HG03060 (cell line): ENCODE measurements at regions not wholly inside any gene's neighbourhood (a gene's known extent, or its start where the extent isn't known, plus 50 kb on each side); places are given as distances from the start of the nearest gene placed in this dataset.
A peak's percentile ranks its signal among the peaks of the same experiment; 100 is the strongest.
"Not testable (repeated sequence)": the region's sequence is repeated elsewhere in the genome, so short reads cannot be mapped to it uniquely, and the experiment has no call there.

Experiments
- ATAC-seq: cut with Tn5 transposase; IDR thresholded peaks from one replicate; pipeline ENCODE4 v1.9.1; 2021; ENCODE audit warnings: low read depth, moderate number of reproducible peaks; ENCODE audit not compliant: unreplicated experiment

DNA sequence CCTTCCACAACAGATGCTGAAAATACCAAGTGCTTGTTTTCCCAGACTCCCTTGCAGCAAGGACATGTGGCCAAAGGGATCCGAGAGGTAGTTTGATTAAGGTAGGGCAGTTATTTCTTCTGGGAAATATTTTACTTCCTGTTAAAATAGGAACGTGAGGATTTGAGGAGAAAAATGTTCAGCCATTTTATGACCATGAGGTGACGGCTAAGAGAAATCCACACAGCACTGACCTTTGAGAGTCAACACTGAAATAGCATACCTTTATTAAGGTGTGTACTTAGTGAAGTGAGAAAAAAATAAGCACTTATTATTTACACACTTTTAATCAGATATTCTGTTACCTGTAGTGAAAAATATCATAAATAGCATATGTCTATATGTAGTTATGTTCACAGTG, 133.9 kb downstream of the PPP1R3A start:
- ATAC-seq, result no peak

- no peak for ATAC-seq
Measured at GRCh38 chr7:113784316-113784715, 134.5 kb downstream of the PPP1R3A start.

- no peak for ATAC-seq
Measured at GRCh38 chr7:113783403-113783802, 135.4 kb downstream of the PPP1R3A start.

GRCh38 chr7:113775804-113776203, 143.0 kb downstream of the PPP1R3A start:
- no peak for ATAC-seq

GRCh38 chr7:113775401-113775800, 143.4 kb downstream of the PPP1R3A start:
- ATAC-seq, result no peak

DNA sequence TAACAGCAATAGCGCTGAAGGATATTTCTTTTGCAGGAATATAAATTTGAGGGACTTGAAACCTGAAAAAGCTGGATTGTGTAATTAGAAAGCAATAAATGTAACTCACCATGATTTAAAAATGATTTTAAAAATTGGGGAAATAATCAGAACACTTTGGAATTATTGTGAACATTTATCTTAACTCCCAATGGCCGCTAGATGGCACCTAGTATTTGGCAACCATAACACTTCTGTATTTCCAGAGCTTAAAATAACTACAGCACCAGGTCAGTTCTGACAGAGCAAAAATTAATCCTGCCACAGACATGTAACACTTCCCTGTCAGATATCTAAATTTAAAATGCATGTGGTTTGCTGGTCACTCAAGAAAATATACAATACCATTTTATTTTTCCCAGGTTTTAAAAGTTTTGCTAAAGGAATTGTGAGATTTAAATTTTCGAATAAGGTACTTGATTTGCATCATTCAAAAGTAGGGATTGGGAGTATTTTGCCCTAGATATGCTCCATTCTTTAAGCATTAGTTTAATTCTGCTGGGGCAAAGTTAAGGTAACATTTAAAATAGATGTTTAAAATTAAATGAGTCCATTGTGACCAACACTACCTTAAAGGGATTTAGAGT, 144.5 kb downstream of the PPP1R3A start:
- ATAC-seq, result peak; percentile 88

DNA sequence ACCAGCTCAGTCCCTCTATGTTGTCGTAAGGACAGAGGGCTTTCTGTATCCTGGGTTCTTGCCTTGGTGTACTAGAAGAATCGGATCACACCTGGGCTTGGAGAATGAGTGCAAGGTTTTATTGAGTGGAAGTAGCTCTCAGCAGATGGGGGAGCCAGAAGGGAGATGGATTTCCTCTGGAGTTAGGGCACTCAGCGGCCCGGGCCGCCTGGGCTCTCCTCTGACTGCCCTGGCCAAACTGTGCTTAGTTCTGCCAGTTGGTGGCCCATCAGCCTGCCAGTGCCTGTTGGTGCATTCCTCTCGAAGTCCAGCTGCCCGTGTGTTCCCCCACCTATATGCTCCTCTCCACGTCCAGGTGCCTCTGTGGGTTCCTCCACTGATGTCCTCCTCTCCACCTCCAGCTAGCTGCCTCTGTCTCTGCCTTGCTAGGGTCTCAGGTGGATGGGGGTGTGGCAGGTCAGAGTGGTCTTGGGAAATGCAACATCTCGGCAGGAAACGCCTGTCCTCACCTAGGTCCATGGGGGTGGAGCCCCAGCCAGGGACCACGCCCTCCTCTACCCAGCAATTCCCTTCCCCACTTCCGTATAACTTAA, 148.6 kb downstream of the PPP1R3A start:
- no peak for ATAC-seq

DNA sequence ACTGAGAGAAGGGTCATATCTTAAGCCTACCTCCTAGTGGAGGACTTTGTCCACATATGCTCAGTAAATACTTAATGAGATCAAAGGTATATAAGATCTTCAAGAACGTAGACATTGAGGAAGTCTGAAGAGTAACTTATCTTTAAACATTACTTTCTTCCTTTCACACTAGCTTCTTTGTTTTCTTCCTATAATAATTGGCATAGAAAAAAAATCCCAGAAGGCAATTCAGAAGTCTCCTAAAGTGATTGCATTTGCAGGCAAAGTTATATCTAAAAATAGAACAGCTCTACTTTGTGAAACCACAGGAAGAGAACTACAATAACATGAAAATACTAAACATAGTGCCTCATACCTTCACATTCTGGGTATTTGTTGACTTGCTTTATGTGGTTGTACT, 150.4 kb downstream of the PPP1R3A start:
- ATAC-seq, result no peak

GRCh38 chr7:113764401-113765035, 154.3 kb downstream of the PPP1R3A start:
- ATAC-seq, result no peak

- no peak for ATAC-seq
Measured at GRCh38 chr7:113763226-113763625, 155.6 kb downstream of the PPP1R3A start.

GRCh38 chr7:113756250-113756649, 162.6 kb downstream of the PPP1R3A start:
- no peak for ATAC-seq

GRCh38 chr7:113752689-113753088, 166.1 kb downstream of the PPP1R3A start:
- ATAC-seq, result no peak

GRCh38 chr7:113752289-113752688, 166.5 kb downstream of the PPP1R3A start:
- ATAC-seq, result no peak

DNA sequence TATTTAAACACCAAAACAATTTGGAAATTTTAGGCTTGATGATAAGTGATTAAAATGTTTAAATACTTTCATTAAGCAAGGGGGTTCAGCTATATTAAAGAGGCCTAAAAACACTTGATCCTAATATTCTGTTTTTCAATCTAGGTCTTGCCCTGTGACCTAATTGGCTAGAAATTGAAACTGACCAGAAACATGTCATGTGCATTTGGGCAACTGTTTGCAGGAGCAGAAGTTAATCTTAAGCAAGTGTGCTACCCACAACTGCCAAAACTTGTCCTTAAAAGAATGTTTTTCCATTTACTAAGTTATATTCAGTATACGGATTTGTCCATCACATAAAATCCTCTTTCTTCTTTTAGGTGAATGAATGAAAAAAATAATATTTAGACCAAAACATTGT, 167.3 kb downstream of the PPP1R3A start:
- ATAC-seq, result no peak

- ATAC-seq, result not testable (repeated sequence)
Measured at GRCh38 chr7:113748385-113748784, 170.4 kb downstream of the PPP1R3A start.

DNA sequence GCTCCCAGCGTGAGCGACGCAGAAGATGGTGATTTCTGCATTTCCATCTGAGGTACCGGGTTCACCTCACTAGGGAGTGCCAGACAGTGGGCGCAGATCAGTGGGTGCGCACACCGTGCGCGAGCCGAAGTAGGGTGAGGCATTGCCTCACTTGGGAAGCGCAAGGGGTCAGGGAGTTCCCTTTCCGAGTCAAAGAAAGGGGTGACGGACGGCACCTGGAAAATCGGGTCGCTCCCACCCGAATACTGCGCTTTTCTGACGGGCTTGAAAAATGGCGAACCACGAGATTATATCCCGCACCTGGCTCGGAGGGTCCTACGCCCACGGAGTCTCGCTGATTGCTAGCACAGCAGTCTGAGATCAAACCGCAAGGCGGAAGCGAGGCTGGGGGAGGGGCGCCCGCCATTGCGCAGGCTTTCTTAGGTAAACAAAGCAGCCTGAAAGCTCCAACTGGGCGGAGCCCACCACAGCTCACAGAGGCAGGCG, 175.8 kb downstream of the PPP1R3A start:
- not testable (repeated sequence) for ATAC-seq

DNA sequence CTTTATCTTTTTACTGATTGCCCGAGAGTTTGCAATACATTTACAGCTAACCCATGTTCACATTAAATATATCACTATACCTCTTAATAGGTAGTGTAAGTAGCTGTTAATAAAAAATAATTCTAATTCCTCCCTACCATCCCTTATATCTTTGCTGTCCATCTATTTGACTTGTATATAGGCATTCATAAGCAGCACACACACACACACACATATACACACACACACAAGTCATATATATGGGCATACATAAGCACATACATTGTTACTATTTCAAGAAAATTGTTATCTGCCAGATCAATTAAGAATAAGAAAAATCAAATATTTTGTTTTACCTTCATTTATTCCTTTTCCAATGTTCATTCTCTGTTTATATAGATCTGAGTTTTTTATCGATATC, 176.4 kb downstream of the PPP1R3A start:
- no peak for ATAC-seq

- ATAC-seq, result no peak
Measured at GRCh38 chr7:113731571-113731970, 187.2 kb downstream of the PPP1R3A start.

GRCh38 chr7:113730309-113730955, 188.4 kb downstream of the PPP1R3A start:
- no peak for ATAC-seq

GRCh38 chr7:113727486-113727885, 191.3 kb downstream of the PPP1R3A start:
- ATAC-seq, result no peak

DNA sequence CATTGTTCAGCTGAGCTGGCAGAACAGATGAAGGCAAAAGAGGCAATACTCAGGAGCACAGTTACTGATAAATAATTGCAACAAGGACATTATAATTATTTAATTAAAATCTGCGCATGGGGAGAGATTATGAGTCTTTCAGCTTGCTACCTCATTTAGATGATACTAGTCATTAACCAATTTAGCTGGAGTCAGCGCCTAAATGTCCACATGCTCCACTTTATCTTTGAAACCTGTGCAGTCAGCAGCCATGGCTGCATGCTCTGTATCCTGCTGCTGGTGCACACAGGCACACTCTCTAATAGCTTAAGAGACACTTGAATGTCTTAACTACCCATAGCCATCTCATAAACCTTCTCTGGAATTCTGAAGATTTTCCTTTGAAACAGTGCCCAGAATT, 196.8 kb downstream of the PPP1R3A start:
- no peak for ATAC-seq
